Endothelial cell of umbilical vein (primary cell): ENCODE measurements at regions not wholly inside any gene's neighbourhood (a gene's known extent, or its start where the extent isn't known, plus 50 kb on each side); places are given as distances from the start of the nearest gene placed in this dataset.

ENCODE experiments used
- CTCF ChIP-seq, 2 donors: IDR thresholded peaks; 1 replicate in 1 of 2; 2 replicates in 1 of 2; pipeline ENCODE4 v1.5.1; 2011; ENCODE audit warnings: low read length in 2 of 2, mild to moderate bottlenecking in 2 of 2, moderate library complexity in 2 of 2, control low read depth in 1 of 2, inconsistent platforms in 1 of 2, low read depth in 1 of 2; ENCODE audit not compliant: insufficient read depth in 1 of 2; ENCODE audit errors: extremely low read depth in 1 of 2
- EZH2 ChIP-seq: IDR thresholded peaks from 2 replicates; pipeline ENCODE4 v1.6.1; 2012; ENCODE audit warnings: borderline replicate concordance, low read depth, mild to moderate bottlenecking, moderate library complexity, low read length, inconsistent platforms; ENCODE audit not compliant: severe bottlenecking
- FOS ChIP-seq: IDR thresholded peaks from 2 replicates; pipeline ENCODE4 v1.6.1; 2011; ENCODE audit warnings: mild to moderate bottlenecking, low read length, moderate library complexity, borderline replicate concordance; ENCODE audit not compliant: insufficient read depth
- GATA2 ChIP-seq: IDR thresholded peaks from 2 replicates; pipeline ENCODE4 v1.7.0; 2011; ENCODE audit warnings: low read depth, mild to moderate bottlenecking, moderate library complexity, mixed read lengths, low read length; ENCODE audit not compliant: insufficient read length, insufficient read depth
- JUN ChIP-seq: IDR thresholded peaks from 2 replicates; pipeline ENCODE4 v1.6.1; 2011; ENCODE audit warnings: borderline replicate concordance, low read depth; ENCODE audit not compliant: insufficient read length, insufficient read depth
- MYC ChIP-seq: IDR thresholded peaks from one replicate; pipeline ENCODE4 v1.6.1; 2011; ENCODE audit warnings: mild to moderate bottlenecking, low read depth, low read length
- POLR2A ChIP-seq: IDR thresholded peaks from 2 replicates; pipeline ENCODE4 v1.6.1; 2012; ENCODE audit warnings: low read depth, mild to moderate bottlenecking, control low read depth, low read length
- POLR2AphosphoS5 ChIP-seq: IDR thresholded peaks from 2 replicates; pipeline ENCODE4 v1.6.1; 2012; ENCODE audit warnings: low read depth, mild to moderate bottlenecking, control low read depth, low read length, moderate library complexity; ENCODE audit not compliant: insufficient read depth
- TF ChIP-seq, protein P1 (sequence below): IDR thresholded peaks from 2 replicates; pipeline ENCODE4 v1.6.1; 2011; ENCODE audit not compliant: insufficient read depth, insufficient read length

- TF ChIP-seq CTCF (IDR thresholded peaks at IDR 0.05; ENCODE audit: extremely low read depth in 1 of 2, insufficient read depth in 1 of 2, low read depth in 1 of 2, low read length in 2 of 2) (no peak), POLR2A (no peak), EZH2 (no peak), POLR2AphosphoS5 (no peak), GATA2 (no peak), FOS (no peak), JUN (no peak), MYC (no peak)
- TF ChIP-seq, protein P1, sequence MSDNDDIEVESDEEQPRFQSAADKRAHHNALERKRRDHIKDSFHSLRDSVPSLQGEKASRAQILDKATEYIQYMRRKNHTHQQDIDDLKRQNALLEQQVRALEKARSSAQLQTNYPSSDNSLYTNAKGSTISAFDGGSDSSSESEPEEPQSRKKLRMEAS: no peak
Observed at GRCh38 chr3:73901686-73902085, 276.9 kb upstream of the PDZRN3 start.
